ENCODE measurements at regions not wholly inside any gene's neighbourhood (a gene's known extent, or its start where the extent isn't known, plus 50 kb on each side); places are given as distances from the start of the nearest gene placed in this dataset.

DNA sequence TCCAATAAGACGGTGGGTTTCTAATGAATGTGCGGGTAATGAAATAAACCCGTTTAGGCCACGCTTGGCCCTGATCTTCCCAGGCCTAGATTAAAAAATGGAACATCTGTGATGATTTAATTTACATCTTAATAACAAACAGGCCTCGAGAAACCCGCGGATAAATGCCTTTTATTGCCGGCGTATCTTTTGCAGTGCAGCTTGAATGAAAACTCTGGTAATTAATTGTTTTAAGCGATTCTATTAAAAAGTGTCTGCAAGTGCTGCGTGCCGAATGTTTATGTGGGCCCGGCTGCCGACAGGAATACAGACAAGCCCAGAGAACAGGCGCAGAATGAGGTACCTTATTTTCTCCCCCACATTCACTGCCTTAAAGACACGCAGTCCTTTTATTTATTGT, 420.7 kb downstream of the MN1 start:
- DNase-seq: no peak

DNA sequence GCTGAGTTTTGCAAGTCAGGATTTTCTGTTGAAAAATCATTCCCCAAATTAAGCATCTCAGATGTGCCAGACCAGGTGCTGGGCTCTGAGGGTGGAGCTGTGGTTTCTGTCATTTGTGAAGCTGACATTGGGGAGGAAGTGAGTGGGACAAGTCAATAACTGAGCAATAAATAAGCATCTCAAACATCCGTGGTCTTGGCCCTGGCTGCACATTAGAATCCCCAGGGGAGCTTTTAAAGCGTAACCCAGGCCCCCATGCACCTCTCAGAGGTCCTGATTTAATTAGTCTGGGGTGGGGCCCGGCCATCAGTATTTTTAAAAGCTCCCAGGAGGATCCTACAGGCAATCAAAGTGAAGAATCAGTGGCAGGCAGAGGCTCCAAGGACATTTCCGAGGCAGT, 420.0 kb downstream of the MN1 start:
- DNase-seq: no peak

DNA sequence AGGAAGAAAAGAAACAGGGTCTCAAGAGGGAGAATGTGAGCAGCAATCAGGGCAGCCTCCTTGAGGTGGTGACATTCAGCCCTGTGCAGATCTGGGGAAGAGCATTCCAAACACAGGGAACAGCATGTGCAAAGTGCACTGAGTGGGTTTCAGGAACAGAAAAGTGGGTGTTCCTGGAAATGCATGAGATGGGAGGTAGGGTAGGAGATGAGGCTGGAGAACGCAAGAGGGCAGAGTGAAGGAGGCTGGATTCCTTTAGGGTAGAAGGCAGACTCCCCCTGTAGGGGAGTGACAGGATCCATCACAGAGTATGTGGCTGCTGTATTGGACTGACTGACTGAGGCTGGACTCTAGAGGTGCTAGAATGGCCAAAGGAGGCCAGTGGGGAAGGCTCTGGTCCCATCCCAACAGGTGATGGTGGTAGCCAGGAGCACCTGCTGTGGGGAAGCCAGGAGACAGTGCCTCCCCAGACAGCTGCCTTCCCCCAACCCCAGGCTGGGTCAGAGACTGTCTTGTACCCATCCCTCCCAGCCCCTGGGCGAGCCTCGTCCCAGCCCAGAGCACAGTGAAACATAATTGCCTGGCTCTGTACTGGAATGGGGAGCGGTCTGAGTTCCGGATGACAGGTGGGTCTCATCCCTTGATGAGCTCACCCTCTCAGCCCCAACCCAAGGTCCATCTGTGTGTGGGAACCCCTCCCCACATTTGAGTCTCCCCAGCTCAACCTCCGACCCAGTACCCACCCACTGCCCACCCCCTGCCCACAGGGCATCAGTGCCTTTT, 419.4 kb downstream of the MN1 start:
- DNase-seq: no peak

DNA sequence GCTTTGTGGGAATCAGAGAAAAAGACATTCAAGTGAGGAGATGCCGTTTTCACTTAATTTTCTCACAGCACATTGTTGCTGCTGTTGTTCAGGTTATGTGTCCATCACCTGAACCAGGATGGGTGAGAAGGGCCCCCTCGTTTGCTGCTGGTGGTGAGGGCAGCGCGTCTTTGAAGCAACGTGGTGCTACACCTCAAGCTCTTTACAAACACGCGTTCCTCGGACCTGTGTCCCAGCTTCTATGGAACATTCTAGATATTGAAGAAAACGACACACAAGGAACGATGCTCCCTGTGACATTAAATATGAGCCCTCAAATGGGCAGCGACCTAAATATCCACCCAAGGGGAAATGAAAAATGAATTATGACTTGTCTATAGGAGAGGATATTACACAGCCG, 418.6 kb downstream of the MN1 start:
- DNase-seq: no peak

DNA sequence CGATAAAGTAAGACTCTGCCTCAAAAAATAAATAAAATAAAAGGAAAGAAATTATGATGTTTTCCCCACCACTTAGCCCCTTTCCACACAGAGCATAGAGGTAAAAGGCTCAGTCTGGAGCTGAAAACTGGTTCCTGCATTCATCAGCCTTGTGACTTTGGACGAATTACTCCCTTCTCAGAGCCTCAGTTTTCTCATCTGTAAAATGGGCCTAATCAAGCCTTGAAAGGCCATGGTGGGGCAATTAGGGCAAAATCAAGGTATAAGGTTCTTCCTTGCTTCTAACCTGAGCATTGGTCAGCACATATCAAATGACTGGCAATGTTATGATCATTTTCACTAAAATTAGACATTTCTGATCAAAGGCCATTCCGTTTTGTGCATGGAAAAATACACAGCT, 417.7 kb downstream of the MN1 start:
- DNase-seq: no peak

DNA sequence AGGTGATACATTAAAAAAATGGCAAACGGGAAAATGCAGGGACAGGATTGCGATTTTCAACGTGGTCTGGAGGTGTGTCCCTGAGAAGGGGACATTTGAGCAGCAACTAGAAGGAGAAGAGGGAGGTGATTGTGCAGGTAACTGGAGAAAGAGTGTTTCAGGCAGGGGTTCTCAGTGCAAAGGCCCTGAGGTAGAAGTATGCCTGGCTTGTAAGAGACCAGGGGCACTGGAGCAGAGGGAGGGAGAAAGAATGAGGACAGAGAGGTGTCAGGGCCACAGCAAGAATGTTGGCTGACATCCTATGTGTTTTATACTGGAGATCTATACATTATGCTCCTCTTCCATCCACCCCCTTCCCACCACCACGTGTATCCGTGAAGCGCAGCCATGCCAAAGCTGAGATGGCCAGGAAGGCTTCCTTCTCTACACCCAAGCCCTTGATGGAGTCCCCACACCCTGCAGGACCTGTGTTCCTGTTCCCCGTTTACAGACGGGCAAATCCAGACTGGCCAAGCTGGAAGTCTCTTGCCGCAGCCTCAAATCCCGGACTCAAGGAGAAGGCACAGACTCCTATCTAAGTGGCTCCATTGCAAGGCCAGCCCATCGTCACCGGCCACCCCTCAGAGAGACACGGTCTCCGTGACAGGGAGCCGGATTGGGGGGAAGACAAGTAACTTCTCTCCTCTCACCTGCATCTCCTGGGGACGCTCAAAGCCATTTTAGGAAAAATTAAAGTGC, 416.1 kb downstream of the MN1 start:
- no peak for DNase-seq

DNA sequence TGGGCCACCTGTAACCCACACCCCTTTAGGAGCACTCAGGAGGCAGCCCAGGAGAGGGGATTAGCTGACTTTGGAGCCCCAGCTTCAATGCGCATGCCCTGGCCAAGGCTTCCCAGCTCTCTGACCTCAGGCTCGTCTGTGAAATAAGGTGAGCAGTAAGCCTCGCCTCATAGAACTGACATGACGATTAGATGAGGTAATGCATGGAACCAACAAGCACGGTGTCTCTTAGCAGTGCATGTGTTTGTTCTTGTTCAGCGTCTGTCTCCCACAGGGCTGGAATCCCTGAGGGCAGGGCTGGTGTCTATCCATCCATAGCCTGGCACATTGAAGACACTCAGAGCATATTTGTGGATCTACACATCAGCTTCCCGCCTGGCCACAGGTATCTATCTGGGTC, 415.4 kb downstream of the MN1 start:
- no peak for DNase-seq

DNA sequence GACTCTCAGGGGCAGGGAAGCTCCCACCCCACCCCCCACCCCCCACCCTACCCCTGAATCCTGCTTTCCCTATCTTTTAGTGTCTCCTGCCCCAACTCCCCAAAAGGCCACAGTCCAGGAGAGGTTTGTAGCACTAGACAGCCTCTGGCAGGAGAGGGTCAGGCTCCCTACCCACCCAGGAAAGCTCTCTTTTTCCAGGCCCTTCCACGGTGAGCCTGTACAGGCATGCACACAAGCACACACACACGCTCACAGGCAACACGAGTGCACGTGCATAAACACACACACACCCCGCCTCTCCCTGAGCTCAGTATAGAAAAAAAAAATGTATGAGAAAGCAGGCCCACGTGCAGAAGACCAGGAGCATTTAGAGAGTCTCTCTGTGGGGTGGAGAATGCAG, 414.0 kb downstream of the MN1 start:
- no peak for DNase-seq

DNA sequence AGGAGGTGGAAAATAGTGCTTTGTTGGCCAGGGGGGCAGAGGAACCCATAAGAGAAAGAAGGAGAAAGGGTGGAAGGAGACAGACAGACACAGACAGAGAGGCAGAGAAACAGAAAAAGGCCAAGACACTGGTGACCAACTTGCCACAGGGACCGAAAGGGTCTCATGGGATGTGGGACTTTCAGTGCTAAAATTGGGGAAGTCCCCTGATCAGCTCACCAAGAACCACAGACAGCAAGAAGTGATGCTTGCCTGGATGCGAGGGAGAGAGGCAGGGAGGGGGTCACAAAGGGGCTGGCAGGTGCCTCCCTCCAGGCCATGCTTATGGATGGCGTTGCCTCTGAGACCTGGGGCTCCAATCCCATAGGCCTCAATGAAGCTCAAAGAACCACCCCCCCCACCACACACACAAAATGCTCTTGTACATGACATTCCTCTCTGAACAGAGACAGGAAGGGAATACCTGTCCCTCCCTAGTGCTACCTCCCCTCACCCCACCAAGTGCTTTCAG, 413.4 kb downstream of the MN1 start:
- DNase-seq: no peak

DNA sequence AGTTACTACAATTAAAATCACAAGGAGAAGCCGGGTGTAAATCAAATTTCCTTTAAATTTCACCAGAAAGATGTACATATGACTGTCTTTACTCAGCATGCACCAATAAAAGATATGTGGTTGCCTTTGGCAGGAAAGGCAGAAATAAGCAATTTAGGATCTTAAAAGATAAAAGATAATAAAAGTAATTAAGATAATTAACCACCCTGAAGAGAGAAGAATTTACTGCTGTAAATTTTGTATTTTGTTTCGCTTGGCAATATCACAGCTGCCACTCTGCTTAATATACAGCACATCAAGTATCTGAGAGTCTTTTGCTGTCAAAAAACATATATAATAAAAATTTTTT, 411.9 kb downstream of the MN1 start:
- DNase-seq: no peak

DNA sequence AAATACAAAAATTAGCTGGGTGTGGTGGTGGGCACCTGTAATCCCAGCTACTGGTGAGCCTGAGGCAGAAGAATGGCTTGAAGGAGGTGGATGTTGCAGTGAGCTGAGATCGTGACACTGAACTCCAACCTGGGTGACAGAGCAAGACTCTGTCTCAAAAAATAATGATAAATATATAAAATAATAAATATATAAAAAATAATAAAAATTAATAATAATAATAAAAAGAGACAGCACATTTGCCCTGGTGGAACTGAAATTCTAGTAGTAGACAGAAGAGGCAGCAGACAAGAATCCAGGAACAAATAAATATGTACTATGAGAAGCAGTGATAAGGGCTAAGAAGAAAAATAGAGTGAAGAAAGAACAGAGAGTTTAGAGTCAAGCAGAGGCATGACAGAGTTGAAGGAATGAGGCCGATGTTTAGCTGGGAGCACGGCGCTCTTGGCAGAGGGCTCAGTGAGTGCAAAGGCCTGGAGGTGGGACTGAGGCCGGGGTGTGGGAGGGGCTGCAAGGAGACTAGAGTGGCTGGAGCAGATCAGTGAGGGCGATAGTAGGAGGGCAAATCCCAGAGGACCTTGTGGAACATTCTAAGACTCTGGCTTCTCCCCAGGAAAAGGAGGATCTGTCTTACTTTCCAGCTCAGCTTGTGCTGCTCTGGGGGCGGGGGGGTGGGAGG, 410.3 kb downstream of the MN1 start:
- no peak for DNase-seq

DNA sequence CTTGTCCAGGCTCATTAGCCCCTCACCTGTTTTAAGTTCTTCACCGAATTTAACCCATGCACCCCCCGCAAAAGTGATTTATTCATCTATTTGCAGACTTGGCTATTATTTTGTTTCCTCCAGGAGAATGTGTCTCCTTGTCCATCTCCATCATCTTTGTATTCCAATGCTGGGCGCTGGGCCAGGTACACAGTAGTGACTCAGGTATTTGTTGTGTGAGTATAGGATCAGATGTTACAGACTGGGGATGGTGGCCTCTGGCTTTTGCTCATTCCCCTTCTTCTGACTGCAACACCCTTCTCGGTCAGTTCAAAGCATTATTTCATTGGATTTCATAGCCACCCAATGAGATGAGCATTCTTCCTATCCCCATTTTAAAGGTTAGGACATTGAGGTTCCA, 408.2 kb downstream of the MN1 start:
- DNase-seq: no peak

DNA sequence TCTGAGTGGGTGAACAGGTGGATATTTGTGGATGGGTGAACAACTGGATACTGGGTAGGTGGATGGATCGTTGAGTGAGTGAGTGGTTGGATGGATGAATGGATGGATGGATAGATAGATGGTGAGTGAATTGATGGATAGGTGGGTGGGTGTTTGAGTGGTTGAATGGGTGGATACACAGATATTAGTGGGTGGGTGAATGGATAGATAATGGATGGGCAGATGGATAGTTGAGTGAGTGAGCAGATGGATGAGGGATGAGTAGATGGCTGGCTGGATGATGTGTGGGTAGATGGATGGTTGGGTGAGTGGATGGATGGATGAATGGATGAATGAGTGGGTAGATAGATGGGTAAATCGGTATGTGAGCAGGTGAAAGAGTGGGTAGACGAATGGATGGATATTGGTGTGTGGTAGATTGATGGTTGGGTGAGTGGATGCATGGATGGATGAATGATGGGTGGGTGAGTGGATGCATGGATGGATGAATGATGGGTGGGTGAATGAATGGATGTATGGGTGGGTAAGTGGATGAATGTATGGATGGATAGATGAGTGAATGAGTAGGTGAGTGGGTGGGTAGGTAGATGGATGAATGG, 406.7 kb downstream of the MN1 start:
- no peak for DNase-seq

DNA sequence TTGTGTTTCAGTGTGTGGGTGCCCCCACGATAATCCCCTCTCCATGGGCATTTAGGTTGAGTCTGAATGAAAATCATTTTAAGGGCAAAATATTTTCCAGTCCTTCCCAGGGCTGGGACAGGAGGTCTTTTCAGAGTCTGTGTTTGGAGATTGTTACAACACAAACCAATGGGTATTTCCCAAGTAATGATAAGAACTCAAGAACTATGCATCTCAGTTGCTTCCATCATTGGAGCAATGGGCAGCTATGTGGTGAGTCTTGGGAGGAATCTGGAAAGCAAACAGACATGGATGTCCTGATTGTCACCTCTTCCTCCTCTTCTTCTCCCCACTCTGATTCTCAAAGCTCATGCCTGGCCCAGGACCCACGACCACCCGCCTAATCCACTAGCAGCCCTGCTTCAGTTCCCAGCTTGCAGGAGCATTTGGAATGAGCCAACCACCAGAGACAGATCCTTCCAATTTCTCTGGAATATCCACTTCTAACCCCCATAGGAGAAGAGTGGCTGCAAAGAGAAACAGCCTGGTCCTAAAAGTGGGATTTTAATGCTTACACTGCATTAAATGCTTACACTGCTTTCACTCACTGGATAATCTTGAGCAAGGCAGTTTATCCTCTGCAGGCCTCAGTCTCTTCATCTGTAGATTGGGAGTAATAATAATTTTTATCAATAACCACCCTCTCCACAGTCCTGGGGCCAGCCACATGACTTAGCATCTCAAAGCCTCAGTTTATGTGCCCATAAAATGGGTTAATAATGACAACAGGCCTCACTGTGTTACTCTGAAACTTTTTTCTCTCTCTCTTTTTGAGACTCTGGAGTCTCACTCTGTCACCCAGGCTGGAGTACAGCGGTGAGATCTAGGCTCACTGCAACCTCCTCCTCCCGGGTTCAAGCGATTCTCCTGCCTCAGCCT, 404.3 kb downstream of the MN1 start:
- no peak for DNase-seq

DNA sequence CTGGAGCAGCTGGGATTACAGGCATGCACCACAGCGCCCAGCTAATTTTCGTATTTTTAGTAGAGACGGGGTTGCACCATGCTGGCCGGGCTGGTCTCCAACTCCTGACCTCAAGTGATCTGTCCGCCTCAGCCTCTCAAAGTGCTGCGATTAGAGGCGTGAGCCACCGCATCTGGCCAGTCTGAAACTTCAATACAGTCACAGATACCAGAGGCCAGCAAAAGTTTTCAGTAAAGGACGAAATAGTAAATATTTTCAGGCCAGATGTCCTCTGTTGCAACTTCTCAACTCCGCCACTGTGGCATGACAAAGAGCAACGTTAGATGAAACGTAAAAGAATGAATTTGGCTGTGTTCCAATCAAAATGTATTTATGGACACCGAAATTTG, 403.6 kb downstream of the MN1 start:
- no peak for DNase-seq

DNA sequence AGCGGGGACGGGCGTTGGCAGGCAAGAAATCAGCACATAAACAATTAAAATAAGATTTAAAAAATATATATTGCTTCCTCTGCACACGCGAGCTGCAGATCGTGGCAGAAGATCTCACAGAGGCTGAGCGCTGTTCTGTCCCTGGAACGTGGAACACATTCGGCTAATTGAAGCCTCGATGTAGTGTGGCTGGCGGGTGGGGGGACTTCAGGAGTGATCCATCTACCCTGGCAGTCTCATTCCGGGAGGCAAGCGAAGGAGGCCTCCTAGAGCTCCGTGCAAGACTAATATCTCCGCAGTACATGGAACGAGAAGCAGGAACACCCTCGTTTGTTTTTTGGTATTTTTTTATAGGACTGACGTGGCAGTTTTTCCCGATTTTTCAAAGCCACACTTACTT, 402.4 kb downstream of the MN1 start:
- DNase-seq: no peak

DNA sequence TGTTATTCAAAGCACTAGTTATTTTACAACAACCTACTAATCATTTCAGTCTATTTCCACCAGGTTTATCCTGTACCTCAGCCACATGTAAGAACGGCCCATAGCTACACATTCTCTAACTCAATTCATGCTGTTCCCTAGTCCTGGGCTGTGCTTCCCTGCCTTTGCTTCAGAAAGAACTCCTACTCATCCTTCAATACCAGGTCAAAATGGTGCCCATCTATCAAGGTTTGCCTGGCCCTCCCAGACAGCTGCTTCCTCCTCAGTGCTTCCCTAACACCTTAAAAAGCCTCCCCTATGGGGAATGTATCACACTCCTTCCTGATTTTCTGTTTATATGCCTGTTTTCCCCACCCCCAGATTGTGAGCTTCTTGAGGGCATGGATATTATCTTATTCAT, 400.7 kb downstream of the MN1 start:
- no peak for DNase-seq

DNA sequence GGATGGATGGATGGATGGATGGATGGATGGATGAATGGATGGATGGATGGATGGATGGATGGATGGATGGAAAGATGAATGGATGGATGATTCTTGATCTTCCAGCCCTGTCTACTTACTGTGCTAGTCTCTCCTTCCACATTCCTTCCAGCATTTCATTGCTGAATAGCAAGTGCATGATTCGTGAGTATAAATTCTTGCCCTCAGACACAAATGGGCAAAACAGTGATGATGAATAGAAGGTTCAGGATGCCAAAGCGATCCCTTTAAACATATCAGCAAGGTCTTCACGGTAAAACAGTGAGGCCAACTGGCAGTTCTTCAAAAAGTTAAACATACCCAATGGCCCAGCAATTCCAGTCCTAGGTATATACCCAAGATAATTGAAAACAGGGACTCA, 400.2 kb downstream of the MN1 start:
- DNase-seq: no peak

DNA sequence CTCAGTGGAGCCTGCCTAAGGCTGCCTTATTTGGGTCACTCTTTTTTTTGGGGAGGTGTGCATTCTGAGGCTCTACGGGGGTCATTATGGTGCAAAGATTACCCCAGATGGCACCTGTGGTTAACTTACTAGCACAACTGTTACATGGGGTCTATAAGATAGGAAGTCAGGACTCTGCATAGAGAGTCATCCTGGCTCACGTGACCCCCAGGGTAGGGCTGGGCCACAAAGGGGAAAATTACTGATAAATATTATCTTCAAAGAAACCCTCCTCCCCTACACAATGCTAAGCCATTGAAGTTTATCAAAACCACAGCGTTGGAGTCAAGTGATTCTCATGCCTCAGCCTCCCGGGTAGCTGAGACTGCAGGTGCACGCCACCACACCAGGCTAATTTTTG, 397.1 kb downstream of the MN1 start:
- no peak for DNase-seq

DNA sequence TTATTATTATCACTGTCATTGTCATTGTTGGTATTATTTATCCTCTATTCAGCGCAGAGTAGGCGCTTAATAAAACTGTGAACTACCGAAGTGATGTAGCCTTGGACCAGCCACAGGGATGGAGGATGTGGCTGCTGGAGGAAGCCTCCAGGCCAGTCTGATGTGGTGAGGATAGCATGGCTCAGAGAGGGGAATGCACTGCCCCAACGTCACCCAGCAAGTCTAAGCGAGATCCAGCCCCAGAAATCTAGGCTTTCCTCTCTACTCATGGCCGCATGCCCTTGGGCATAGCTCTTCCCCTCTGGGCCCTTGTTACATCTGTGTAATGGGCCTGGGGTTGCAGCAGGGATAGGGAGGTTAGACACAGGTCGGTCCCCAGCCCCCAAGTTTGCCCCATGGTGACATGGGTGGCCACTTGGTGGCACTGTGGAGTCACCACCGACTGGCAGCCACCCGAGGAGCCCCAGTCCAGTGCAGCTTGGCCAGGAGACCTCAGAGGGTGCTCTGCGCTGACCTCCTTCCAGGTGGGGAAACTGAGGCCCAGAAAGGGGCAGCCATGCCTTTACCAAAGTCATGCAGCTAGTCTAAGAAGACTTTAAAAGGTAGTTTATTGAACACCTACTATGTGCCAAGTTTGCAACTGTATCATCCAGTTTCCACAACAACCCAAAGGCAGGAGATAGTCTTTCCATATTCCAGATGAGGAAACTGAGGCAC, 395.7 kb downstream of the MN1 start:
- DNase-seq: no peak

DNA sequence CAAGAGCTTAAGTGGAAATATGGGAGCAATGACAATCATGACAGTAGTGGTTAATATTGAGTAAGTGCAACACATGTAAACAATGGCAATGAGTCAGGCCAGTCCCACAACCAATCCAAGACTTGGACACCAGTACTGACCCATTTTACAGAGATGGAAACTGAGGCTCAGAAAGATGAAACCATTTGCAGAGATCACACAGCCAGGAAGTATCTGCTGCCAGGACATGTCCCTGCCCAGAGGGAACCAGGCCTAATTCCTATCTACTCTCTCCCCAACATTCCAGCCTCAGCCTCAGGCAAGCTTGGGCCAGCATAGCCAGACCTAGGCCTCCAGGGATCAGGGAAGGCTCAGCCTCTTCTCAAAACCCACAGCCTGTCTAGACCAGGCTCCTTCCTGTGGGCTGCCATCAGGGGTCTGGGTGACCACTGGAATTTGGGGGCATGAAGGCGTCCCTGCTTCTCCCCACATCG, 395.1 kb downstream of the MN1 start:
- DNase-seq: no peak
